Kidney glomerular epithelial cell (primary cell): ENCODE measurements at regions not wholly inside any gene's neighbourhood (a gene's known extent, or its start where the extent isn't known, plus 50 kb on each side); places are given as distances from the start of the nearest gene placed in this dataset.

Experiments used
- DNase-seq: peaks from one replicate; lab custom pipeline; 2025; lab: John Stamatoyannopoulos, UW

GRCh38 chr9:26394025-26394424 lies 498.6 kb downstream of the CAAP1 start:
- no peak for DNase-seq

- no peak for DNase-seq
These were observed 500.0 kb downstream of the CAAP1 start for GRCh38 chr9:26392639-26393038.

- no peak for DNase-seq
These were observed 501.6 kb downstream of the CAAP1 start for GRCh38 chr9:26391036-26391435.

GRCh38 chr9:26375448-26375847 lies 517.2 kb downstream of the CAAP1 start:
- no peak for DNase-seq

GRCh38 chr9:26373616-26374015 lies 519.0 kb downstream of the CAAP1 start:
- DNase-seq, result no peak

GRCh38 chr9:26371236-26371635 lies 521.4 kb downstream of the CAAP1 start:
- DNase-seq, result no peak

GRCh38 chr9:26369093-26369492 lies 523.5 kb downstream of the CAAP1 start:
- DNase-seq, result no peak

GRCh38 chr9:26368241-26368640 lies 524.4 kb downstream of the CAAP1 start:
- DNase-seq, result no peak

GRCh38 chr9:26361010-26361409 lies 531.6 kb downstream of the CAAP1 start:
- no peak for DNase-seq

GRCh38 chr9:26358836-26359235 lies 533.8 kb downstream of the CAAP1 start:
- no peak for DNase-seq

GRCh38 chr9:26357803-26358344 lies 534.7 kb downstream of the CAAP1 start:
- no peak for DNase-seq

GRCh38 chr9:26356491-26356890 lies 536.1 kb downstream of the CAAP1 start:
- DNase-seq, result no peak

- DNase-seq, result no peak
These were observed 545.6 kb downstream of the CAAP1 start for GRCh38 chr9:26346942-26347477.

GRCh38 chr9:26341545-26341944 lies 551.1 kb downstream of the CAAP1 start:
- no peak for DNase-seq

- DNase-seq, result no peak
These were observed 552.8 kb downstream of the CAAP1 start for GRCh38 chr9:26339796-26340195.

- no peak for DNase-seq
These were observed 557.5 kb downstream of the CAAP1 start for GRCh38 chr9:26335116-26335515.

GRCh38 chr9:26334706-26335105 lies 557.9 kb downstream of the CAAP1 start:
- DNase-seq, result no peak

- DNase-seq, result no peak
These were observed 561.4 kb downstream of the CAAP1 start for GRCh38 chr9:26331223-26331622.

GRCh38 chr9:26329974-26330373 lies 562.6 kb downstream of the CAAP1 start:
- no peak for DNase-seq

- DNase-seq, result peak; percentile 81
These were observed 566.0 kb downstream of the CAAP1 start for GRCh38 chr9:26326563-26326962.

- no peak for DNase-seq
These were observed 567.2 kb downstream of the CAAP1 start for GRCh38 chr9:26325444-26325829.

- DNase-seq, result no peak
These were observed 567.7 kb downstream of the CAAP1 start for GRCh38 chr9:26324786-26325443.

- DNase-seq, result no peak
These were observed 570.7 kb downstream of the CAAP1 start for GRCh38 chr9:26321935-26322334.

GRCh38 chr9:26319859-26320258 lies 572.7 kb downstream of the CAAP1 start:
- no peak for DNase-seq
